ENCODE measurements at regions not wholly inside any gene's neighbourhood (a gene's known extent, or its start where the extent isn't known, plus 50 kb on each side); places are given as distances from the start of the nearest gene placed in this dataset.

DNA sequence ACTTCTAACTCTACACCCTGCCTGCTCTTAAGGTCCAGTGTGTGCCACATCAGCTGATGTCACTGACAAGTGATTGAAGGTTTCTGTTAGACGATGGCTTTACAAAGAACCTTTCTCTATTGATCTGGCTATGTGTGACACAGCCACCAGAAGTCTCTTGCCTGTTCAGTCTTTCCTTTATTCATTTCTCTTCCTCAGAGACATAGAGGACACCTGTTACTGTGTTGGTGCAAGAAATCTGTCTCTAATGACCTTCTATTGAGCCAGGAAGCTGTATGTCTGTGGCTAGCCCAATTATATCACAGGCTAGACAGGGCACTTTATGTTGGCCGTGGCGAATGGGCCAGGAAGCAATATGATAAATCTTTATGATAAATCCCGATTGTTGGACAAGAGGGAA lies 173.3 kb upstream of the GAP43 start:
- H3K4me2 ChIP-seq (ENCODE audit: low read depth, low read length), result no peak overlapping the region
- DNase-seq (no peak), ATAC-seq (ENCODE audit: low read depth) (no peak)
- no peaks in the 10 kb centered on the region for H3K79me1 ChIP-seq (ENCODE audit: low read depth in 1 of 2, low read length in 2 of 2)
- in situ Hi-C loops (cut with MboI; ENCODE audit: low sequenced_read_pairs), result no loop called here
- no peak overlapping the region for H2BK15ac ChIP-seq (ENCODE audit: low read depth, low read length)
- H4K5ac ChIP-seq (ENCODE audit: low read depth, low read length), result no peak overlapping the region
- H3K4ac ChIP-seq (ENCODE audit: low read depth, low read length), result no peak overlapping the region
- no peak overlapping the region for H2BK120ac ChIP-seq (ENCODE audit: low read depth, low read length)
- CTCF ChIA-PET, result interaction anchor here (0.6 kb wide), 1 partner anchor 9 kb away, joined by 3 read pairs; no protein-coding TSS in a partner anchor
- H3K4me3 ChIP-seq (ENCODE audit: insufficient read depth, low read depth, low read length), result no peak overlapping the region
- H4K91ac ChIP-seq (ENCODE audit: insufficient read depth, low read depth, low read length), result no peak overlapping the region
- H3K9me3 ChIP-seq (ENCODE audit: control insufficient read depth, insufficient read depth, low read length), result no peaks in the 10 kb centered on the region
- no peaks in the 10 kb centered on the region for H4K20me1 ChIP-seq (ENCODE audit: insufficient read depth, low read length)
- H3K14ac ChIP-seq (replicated peaks; ENCODE audit: low read depth, low read length), result no peak overlapping the region
- H3K36me3 ChIP-seq (ENCODE audit: control insufficient read depth, insufficient read depth, low read length), result no peaks in the 10 kb centered on the region
- H2BK20ac ChIP-seq (ENCODE audit: low read depth, low read length), result no peak overlapping the region
- no peak overlapping the region for H2AFZ ChIP-seq (replicated peaks; ENCODE audit: low read length, poor library complexity)
- no peaks in the 10 kb centered on the region for H3K9me1 ChIP-seq (ENCODE audit: insufficient read depth, low read length)
- no peak overlapping the region for H3K23ac ChIP-seq (ENCODE audit: low read depth, low read length)
- no peaks in the 10 kb centered on the region for H3K4me1 ChIP-seq (ENCODE audit: control insufficient read depth, insufficient read depth, low read length)
- no peak overlapping the region for H2BK5ac ChIP-seq (ENCODE audit: low read depth, low read length, poor library complexity, severe bottlenecking)
- H2AK9ac ChIP-seq (replicated peaks; ENCODE audit: low read depth, low read length, poor library complexity), result no peak overlapping the region
- BruUV-seq (replicated peaks), result no TSS peak
- dilution Hi-C loops (cut with HindIII; ENCODE audit: low sequenced_read_pairs, unreplicated experiment), result no loop called here
- TF ChIP-seq MAFK (IDR thresholded peaks at IDR 0.05; ENCODE audit: low read depth, low read length) (no peak), MAZ (IDR thresholded peaks at IDR 0.05; ENCODE audit: borderline replicate concordance, low read depth, low read length) (no peak), CEBPB (IDR thresholded peaks at IDR 0.05; ENCODE audit: low read depth, low read length) (no peak), RCOR1 (IDR thresholded peaks at IDR 0.05; ENCODE audit: insufficient replicate concordance, low read length) (no peak), FOS (IDR thresholded peaks at IDR 0.05; ENCODE audit: low read depth, low read length) (no peak), SMC3 (IDR thresholded peaks at IDR 0.05; ENCODE audit: low read depth, low read length) (no peak), RFX5 (IDR thresholded peaks at IDR 0.05; ENCODE audit: low read depth, low read length) (no peak), RAD21 (IDR thresholded peaks at IDR 0.05; ENCODE audit: low read length) (no peak), BHLHE40 (IDR thresholded peaks at IDR 0.05; ENCODE audit: low read depth, low read length) (no peak), NFE2L2 (IDR thresholded peaks at IDR 0.05; ENCODE audit: low read depth, low read length) (no peak)
- TF ChIP-seq, protein P1, sequence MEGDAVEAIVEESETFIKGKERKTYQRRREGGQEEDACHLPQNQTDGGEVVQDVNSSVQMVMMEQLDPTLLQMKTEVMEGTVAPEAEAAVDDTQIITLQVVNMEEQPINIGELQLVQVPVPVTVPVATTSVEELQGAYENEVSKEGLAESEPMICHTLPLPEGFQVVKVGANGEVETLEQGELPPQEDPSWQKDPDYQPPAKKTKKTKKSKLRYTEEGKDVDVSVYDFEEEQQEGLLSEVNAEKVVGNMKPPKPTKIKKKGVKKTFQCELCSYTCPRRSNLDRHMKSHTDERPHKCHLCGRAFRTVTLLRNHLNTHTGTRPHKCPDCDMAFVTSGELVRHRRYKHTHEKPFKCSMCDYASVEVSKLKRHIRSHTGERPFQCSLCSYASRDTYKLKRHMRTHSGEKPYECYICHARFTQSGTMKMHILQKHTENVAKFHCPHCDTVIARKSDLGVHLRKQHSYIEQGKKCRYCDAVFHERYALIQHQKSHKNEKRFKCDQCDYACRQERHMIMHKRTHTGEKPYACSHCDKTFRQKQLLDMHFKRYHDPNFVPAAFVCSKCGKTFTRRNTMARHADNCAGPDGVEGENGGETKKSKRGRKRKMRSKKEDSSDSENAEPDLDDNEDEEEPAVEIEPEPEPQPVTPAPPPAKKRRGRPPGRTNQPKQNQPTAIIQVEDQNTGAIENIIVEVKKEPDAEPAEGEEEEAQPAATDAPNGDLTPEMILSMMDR (conservative IDR thresholded peaks at IDR 0.05; ENCODE audit: low read depth, low read length), result no peak
- TF ChIP-seq, protein P2, sequence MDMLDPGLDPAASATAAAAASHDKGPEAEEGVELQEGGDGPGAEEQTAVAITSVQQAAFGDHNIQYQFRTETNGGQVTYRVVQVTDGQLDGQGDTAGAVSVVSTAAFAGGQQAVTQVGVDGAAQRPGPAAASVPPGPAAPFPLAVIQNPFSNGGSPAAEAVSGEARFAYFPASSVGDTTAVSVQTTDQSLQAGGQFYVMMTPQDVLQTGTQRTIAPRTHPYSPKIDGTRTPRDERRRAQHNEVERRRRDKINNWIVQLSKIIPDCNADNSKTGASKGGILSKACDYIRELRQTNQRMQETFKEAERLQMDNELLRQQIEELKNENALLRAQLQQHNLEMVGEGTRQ (IDR thresholded peaks at IDR 0.05; ENCODE audit: low read depth, low read length), result no peak
- no CpG with 5 or more reads among the region's 4 CpGs for WGBS, 2 experiments (ENCODE audit: extremely low coverage in 2 of 2, insufficient read length in 1 of 2)
- H3K56ac ChIP-seq (ENCODE audit: extremely low read depth, insufficient read depth, low read length), result no peak overlapping the region
- no peak overlapping the region for H2AK5ac ChIP-seq (ENCODE audit: low read depth, low read length)
- no peaks in the 10 kb centered on the region for H3K27me3 ChIP-seq (ENCODE audit: control insufficient read depth, insufficient read depth, low read length)
- intact Hi-C loops (cut with micrococcal nuclease), result no loop called here
- H3K9ac ChIP-seq (ENCODE audit: low read depth, low read length), result no peak overlapping the region
- POLR2A ChIA-PET (ENCODE audit: unreplicated experiment), result no interaction called here
- no peak overlapping the region for H3K27ac ChIP-seq (ENCODE audit: insufficient read depth, low read length)
- H4K8ac ChIP-seq (ENCODE audit: low read depth in 2 of 2, low read length in 2 of 2), result no peak overlapping the region
- H3K18ac ChIP-seq (ENCODE audit: low read depth, low read length), result no peak overlapping the region
